ENCODE measurements at regions not wholly inside any gene's neighbourhood (a gene's known extent, or its start where the extent isn't known, plus 50 kb on each side); places are given as distances from the start of the nearest gene placed in this dataset.

DNA sequence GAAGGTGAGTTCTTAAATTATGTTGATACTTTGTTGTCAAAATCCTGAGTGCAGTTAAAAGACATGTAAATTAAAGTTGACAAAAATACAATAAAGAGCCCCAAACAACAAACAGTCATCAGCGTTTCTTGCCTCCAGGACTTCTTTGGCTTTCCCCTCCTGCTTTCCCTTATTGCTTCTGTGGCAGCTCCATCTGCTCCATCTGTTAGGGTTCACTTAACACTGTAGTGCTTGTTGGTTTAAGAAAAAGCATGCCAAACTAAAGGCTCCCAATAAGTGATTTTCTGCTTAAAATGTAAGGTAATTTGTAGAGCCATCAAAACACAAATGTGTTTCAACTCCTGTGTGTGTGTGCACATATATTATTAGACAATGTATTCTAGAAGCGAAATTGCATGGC lies 254.3 kb upstream of the GNAI1 start:
- Histone ChIP-seq H3K4me3 (ENCODE audit: low read depth, low read length) (no peak overlapping the region), H3K27me3 (replicated peaks; ENCODE audit: control insufficient read depth, insufficient read depth, low read length) (no peaks in the 10 kb centered on the region), H3K9me3 (no peaks in the 10 kb centered on the region), H3K4me1 (no peaks in the 10 kb centered on the region), H3K36me3 (ENCODE audit: control insufficient read depth, insufficient read depth, low read length) (no peaks in the 10 kb centered on the region)
- ChIA-PET POLR2A (no interaction called here), CTCF (no interaction called here)
- intact Hi-C loops (cut with micrococcal nuclease; ENCODE audit: unreplicated experiment) = no loop called here
- DNase-seq = no peak
- Mint-ChIP-seq H3K4me1 (ENCODE audit: low read depth, unreplicated experiment) (peaks cover 8% of the 10 kb centered on the region), H3K27ac (ENCODE audit: unreplicated experiment) (no peak overlapping the region), H3K9me3 (ENCODE audit: unreplicated experiment) (no peaks in the 10 kb centered on the region), H3K4me3 (ENCODE audit: unreplicated experiment) (no peak overlapping the region), H3K36me3 (ENCODE audit: insufficient read depth, unreplicated experiment) (no peaks in the 10 kb centered on the region), H3K27me3 (ENCODE audit: insufficient read depth, unreplicated experiment) (no peaks in the 10 kb centered on the region)
- TF ChIP-seq CTCF (IDR thresholded peaks at IDR 0.05; ENCODE audit: insufficient read depth in 1 of 2, low read depth in 1 of 2, low read length in 1 of 2, severe bottlenecking in 1 of 2, unreplicated experiment in 1 of 2) = no peak
- no TSS peak for BruUV-seq (replicated peaks)

DNA sequence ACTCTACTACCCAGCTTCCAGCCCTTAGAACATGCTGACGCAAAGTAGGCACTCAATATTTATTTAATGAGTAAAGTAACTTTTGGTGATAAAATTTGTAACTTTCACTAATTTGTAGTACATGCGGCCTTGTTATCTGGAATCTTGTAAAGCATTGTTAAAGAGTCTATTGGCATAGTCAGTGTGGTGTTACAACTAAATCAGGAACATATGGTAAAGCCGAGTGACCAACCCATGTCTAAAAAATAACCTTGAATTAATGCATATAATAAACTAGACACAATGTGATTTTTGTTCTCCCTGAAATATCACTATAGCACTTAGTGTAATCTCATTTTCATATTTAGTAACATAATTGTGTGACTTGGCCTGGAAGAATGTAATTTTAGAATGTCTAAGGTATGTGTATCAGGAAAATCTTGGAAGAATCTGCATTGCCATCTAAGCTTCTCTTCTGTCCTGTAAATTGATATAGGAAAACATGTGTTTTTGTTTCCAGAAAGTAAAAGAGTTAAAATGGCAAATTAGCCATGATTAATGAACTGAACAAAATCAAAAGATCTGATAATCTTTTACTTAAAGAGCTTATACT lies 256.7 kb upstream of the GNAI1 start:
- Histone ChIP-seq H3K4me3 (ENCODE audit: low read depth, low read length) (no peak overlapping the region), H3K4me1 (no peaks in the 10 kb centered on the region), H3K27me3 (replicated peaks; ENCODE audit: control insufficient read depth, insufficient read depth, low read length) (no peaks in the 10 kb centered on the region), H3K36me3 (ENCODE audit: control insufficient read depth, insufficient read depth, low read length) (no peaks in the 10 kb centered on the region), H3K9me3 (no peaks in the 10 kb centered on the region)
- intact Hi-C loops (cut with micrococcal nuclease; ENCODE audit: unreplicated experiment) = no loop called here
- Mint-ChIP-seq H3K36me3 (ENCODE audit: insufficient read depth, unreplicated experiment) (no peaks in the 10 kb centered on the region), H3K27me3 (ENCODE audit: insufficient read depth, unreplicated experiment) (no peaks in the 10 kb centered on the region), H3K4me3 (ENCODE audit: unreplicated experiment) (no peak overlapping the region), H3K27ac (ENCODE audit: unreplicated experiment) (no peak overlapping the region), H3K4me1 (ENCODE audit: low read depth, unreplicated experiment) (peaks cover 8% of the 10 kb centered on the region), H3K9me3 (ENCODE audit: unreplicated experiment) (no peaks in the 10 kb centered on the region)
- TF ChIP-seq CTCF (IDR thresholded peaks at IDR 0.05; ENCODE audit: insufficient read depth in 1 of 2, low read depth in 1 of 2, low read length in 1 of 2, severe bottlenecking in 1 of 2, unreplicated experiment in 1 of 2) = no peak
- no peak for DNase-seq
- CTCF ChIA-PET = no interaction called here
- BruUV-seq (replicated peaks) = no TSS peak
- POLR2A ChIA-PET = no interaction called here

DNA sequence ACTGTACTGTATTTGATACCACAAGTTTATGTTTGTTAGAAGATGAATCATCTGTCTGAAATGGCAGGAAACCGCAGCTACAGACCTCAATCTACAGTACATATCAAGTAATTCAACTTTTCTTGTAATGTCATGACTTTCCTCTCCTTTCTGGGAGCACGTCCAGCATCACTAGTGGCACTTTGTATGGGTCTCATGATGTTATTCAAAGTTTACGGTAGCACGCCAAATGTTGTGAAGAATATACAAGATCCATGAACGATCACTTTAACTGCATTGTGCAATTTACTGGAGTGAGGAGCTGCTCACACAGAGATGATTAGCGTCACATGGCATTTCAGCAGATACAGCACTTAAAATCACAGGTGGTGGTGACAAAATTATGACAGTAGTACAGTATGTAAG lies 257.8 kb upstream of the GNAI1 start:
- no peak for DNase-seq
- Mint-ChIP-seq H3K27ac (ENCODE audit: unreplicated experiment) (no peak overlapping the region), H3K9me3 (ENCODE audit: unreplicated experiment) (no peaks in the 10 kb centered on the region), H3K36me3 (ENCODE audit: insufficient read depth, unreplicated experiment) (no peaks in the 10 kb centered on the region), H3K4me1 (ENCODE audit: low read depth, unreplicated experiment) (peaks cover 2% of the 10 kb centered on the region), H3K27me3 (ENCODE audit: insufficient read depth, unreplicated experiment) (no peaks in the 10 kb centered on the region), H3K4me3 (ENCODE audit: unreplicated experiment) (no peak overlapping the region)
- Histone ChIP-seq H3K9me3 (no peaks in the 10 kb centered on the region), H3K4me1 (no peaks in the 10 kb centered on the region), H3K27me3 (replicated peaks; ENCODE audit: control insufficient read depth, insufficient read depth, low read length) (no peaks in the 10 kb centered on the region), H3K4me3 (ENCODE audit: low read depth, low read length) (no peak overlapping the region), H3K36me3 (ENCODE audit: control insufficient read depth, insufficient read depth, low read length) (no peaks in the 10 kb centered on the region)
- ChIA-PET POLR2A (no interaction called here), CTCF (no interaction called here)
- BruUV-seq (replicated peaks) = no TSS peak
- intact Hi-C loops (cut with micrococcal nuclease; ENCODE audit: unreplicated experiment) = no loop called here
- no peak for TF ChIP-seq CTCF (IDR thresholded peaks at IDR 0.05; ENCODE audit: insufficient read depth in 1 of 2, low read depth in 1 of 2, low read length in 1 of 2, severe bottlenecking in 1 of 2, unreplicated experiment in 1 of 2)
